Activated CD4-positive, alpha-beta T cell treated with anti-CD3 and anti-CD28 coated beads for 48 hours (primary cell): ENCODE measurements at regions not wholly inside any gene's neighbourhood (a gene's known extent, or its start where the extent isn't known, plus 50 kb on each side); places are given as distances from the start of the nearest gene placed in this dataset.
"Not testable (repeated sequence)": the region's sequence is repeated elsewhere in the genome, so short reads cannot be mapped to it uniquely, and the experiment has no call there.

Experiments used
- DNase-seq: peaks from one replicate; pipeline ENCODE4 v3.0.0-alpha.2; 2020

DNA sequence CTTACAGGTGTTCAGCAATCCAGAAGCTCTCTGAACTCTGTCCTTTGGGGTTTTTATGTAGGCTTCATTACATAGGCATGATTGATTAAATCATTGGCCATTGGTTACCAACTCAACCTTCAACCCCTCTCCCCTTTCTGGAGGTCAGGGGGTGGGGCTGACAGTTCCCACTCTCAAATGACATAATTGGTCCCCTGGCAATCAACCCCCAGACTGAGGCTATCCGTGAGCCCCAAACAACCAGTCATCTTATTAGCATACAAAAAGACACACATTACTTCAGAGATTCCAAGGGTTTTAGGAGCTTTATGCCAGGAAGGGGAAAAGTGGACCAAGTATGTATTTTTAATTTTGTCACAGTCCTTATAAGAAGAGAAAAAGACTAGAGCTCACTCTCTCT, 92.1 kb downstream of the ZNF467 start:
- DNase-seq, result no peak

GRCh38 chr7:149680331-149681025, 92.9 kb downstream of the ZNF467 start:
- no peak for DNase-seq

GRCh38 chr7:149674728-149675385, 98.5 kb downstream of the ZNF467 start:
- DNase-seq, result not testable (repeated sequence)

DNA sequence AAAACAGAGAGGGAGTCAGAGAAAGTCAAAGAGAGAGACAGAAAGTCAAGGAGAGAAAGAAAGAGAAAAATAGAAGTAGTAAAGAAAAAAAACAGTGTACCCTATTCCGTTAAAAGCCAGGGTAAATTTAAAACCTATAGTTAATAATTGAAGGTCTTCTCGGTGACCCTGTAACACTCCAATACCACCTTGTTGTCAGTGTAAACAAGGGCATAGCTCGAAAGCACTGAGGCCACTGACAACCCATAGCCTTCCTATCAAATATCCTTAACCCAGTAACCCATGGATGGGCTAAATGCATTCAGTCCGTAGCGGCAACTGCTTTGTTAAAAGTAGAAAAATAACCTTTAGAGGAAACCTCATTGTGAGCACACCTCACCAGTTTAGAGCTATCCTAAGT, 100.4 kb downstream of the ZNF467 start:
- no peak for DNase-seq

DNA sequence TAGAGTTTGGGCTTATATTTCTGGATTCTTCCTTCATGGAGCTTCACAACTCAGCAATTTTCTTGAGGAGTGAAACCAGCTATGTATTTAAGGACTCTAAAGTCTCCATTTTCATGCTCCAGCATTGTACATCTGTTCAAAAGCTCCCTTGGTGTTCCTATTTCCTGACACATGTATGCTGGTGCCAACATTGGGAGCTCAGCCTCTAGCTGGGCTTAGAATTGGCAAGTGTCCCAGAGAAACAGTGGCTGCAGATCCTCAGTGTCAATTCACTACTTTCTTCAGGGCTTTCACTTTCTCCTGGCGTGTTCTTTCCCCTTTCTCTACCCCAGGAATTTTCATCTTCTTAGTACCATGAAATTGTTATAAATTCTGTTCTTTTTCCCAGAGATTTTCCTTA, 103.1 kb downstream of the ZNF467 start:
- no peak for DNase-seq

DNA sequence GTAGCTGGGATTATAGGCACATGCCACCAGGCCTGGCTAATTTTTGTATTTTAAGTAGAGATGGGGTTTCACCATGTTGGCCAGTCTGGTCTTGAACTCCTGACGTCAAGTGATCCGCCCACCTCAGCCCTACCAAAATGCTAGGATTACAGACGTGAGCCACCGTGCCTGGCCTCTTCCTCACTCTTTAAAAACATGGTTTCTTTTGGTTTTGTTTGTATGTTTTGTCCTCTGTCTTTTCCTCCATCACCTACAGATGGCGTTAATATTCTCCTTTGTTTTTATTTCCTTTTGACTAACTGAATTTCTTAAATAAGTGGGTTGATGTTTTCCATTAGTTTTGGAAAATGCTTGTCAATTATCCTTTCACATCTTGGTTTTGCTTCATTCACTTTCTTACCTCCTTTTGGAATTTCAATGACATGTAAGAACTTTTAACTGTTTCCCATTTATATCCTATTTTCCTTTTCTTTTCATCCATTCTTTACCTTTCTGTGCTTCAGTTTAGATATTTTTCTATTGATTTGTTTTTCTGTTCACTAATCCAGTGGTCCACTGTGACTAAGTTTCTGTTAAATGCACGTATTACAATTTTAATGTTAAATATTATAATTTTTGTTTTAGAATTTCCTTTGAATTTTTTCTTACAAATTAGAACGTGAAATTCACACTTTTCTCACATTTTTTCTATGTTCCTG, 104.1 kb downstream of the ZNF467 start:
- DNase-seq, result peak; percentile 31

GRCh38 chr7:149666360-149666945, 106.9 kb downstream of the ZNF467 start:
- DNase-seq, result no peak

DNA sequence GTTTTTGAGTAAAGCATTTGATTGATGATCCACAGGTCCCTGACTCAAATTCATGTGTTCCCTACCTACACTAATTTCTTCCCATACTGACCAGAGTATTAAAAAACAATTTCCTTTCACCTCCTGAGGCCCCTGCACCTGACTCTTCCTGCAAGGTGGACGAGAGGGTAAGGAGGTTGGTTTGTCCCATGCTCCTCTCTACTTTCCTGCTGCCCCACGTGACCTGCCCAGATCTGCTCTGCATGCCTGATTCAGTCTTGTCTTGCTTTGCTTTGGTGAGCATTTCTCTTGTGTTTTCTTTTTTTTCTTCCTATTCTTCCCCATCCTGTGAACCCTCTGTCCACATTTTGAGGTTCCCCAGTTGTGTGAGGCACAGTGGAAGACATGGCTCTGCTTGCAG, 107.8 kb downstream of the ZNF467 start:
- not testable (repeated sequence) for DNase-seq

DNA sequence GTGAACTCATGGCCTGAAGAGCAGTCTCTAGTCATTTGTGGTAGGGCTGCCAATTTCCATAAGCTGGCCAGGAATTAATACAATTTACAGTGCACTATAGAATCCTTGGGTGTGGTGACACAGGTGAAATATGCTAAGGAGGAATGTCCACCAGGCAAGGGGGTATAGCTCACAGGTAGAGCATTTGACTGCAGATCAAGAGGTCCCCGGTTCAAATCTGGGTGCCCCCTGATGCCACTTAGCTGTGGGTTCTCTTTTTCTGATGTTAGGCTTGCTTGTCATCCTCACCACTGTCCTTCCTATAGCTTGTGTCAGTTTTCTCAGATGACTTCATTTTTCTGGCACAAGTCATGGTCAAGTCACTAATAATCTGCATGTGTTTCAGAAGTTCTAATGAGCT, 108.7 kb downstream of the ZNF467 start:
- peak; percentile 8 for DNase-seq

- no peak for DNase-seq
These were observed 109.2 kb downstream of the ZNF467 start for GRCh38 chr7:149664176-149664575.

GRCh38 chr7:149662591-149663095, 110.7 kb downstream of the ZNF467 start:
- peak; percentile 85 for DNase-seq

GRCh38 chr7:149655784-149656183, 117.6 kb downstream of the ZNF467 start:
- no peak for DNase-seq

GRCh38 chr7:149654588-149654987, 118.8 kb downstream of the ZNF467 start:
- DNase-seq, result no peak

GRCh38 chr7:149650190-149650589, 123.2 kb downstream of the ZNF467 start:
- DNase-seq, result not testable (repeated sequence)

DNA sequence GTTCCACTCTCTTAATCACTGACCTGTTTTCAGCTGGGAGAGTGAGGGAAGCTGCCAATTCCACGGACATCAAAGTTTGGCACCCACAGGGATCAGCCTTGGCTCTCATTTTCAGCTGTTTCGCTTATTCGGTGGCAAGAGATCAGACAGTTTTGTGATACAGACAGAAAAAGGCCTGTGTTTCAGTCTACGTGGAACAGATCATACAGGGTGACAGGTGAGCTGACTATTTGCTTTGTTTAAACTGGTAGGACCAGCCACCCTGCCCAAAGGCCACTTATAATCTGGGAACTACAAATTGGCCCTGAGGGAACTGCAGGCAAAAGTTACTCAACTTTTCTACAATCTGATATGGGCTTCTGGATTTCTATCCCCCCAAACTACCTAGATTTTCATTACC, 128.6 kb downstream of the ZNF467 start:
- no peak for DNase-seq

- no peak for DNase-seq
These were observed 130.8 kb downstream of the ZNF467 start for GRCh38 chr7:149642589-149642988.

DNA sequence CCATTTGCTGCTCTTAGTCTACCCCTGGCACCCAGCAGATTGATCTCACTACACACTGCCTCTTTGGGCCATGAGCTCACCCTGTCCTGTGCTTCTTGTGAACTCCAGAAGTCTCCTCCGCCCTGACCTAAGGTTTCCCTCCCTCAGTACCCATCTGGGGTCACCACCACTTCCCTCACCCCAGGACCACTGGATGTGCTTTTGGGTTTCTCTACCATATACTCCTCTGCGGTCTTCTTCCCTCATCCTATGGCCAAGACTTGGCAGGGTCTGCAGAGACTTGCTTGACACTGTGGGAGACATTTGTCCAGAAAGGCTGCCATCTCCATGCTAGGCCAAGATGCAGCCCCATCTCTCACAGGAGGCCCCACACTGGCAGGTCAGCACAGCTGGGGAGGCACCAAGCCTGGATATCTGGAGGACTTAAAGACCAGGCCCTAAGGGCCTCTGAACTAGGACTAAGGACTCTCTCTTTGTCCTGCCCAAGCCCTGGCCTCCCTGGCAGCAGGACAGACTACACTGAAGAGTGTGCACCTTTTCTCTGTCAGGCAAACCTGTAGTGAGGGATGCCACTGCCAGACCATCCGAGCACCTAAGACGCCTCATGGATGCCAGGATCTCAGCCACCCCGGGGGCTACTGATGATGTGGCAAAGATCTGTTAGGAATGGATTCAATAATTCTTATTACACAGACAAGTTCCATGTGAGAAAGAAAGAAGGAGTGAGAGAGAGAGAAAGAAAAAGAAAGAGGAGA, 134.6 kb downstream of the ZNF467 start:
- DNase-seq, result no peak

GRCh38 chr7:149637911-149638565, 135.3 kb downstream of the ZNF467 start:
- no peak for DNase-seq

GRCh38 chr7:149635561-149636329, 137.6 kb downstream of the ZNF467 start:
- peak; percentile 31 for DNase-seq

DNA sequence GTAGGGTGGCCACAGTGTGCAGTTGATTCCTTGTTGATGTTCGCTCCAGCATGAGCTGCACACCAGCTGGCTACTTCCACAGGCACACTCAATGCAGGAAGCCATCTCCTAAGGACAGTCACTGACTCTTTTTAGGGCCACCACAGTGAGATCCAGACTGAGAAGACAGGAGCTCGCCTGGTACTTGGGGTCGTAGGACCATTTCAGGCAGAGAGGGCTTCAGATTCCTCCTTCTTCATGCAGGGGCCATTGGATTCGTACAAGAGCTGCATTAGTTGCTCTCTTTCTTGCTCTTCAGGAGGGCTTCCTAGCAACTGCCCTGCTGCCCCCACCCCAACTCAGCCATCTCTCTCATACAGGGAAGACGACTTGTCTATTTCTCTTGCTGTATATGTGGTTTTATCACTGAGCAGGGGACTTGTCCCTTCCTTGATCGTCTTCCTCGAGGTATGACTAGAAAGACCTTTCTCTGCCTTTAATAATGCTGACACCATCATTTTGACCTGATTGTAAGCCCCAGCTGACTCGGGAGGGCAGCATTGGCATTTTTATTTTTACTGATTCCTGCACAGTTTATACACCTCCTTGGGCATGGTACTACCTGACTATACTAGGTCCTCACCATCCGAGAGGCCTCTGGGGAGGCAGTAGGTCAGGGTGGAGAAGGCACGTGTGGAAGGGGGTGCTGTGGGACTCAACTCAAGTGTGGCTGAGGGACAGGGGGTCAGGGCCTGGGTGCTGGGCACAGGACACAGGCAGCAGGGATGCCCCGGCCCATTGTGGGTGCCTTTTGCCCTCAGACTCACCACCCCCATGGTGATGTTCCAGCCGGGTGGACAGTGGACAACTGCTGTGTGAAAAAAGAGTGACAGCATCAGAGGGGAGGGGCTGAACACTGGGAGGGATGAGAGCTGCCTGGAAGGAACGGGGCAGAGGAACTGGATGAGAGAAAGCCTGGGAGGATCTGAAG, 136.7 kb upstream of the ZNF746 start:
- DNase-seq, result no peak
